ENCODE measurements at regions not wholly inside any gene's neighbourhood (a gene's known extent, or its start where the extent isn't known, plus 50 kb on each side); places are given as distances from the start of the nearest gene placed in this dataset.

DNA sequence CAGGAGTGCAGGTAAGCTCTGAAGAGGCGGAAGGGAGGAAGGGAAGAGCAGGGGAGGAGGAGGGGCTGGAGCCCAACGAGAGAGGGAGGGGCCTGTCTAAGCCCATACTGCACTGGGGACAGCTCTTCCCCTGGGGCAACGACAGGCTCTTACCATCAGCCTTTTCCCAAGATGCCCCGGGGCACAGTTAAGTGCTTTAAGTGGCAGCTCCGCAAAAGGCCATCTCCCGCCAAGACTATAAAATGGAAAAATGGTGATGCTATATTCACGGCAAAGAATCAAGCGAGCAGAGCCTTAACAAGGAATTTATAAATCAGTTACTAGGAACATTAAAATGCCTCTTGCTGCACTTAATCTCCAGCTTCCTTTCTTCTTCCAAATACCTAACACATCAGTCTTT, 110.2 kb upstream of the NLRP1 start:
- no peak for DNase-seq (ENCODE audit: low read depth, low spot score)

DNA sequence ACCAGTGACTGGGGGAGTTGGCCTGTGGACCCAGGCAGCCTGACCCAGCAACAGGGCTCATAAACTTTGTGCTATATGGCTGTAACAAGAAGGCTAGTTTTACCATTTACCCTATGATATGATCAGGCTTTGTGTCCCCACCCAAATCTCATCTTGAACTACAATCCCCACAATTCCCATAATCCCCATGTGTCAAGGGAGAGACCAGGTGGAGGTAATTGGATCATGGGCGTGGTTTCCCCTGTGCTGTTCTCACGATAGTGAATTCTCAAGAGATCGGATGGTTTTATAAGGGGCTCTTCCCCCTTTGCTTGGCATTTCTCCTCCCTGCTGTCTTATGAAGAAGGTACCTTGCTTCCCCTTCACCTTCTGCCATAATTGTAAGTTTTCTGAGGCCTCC, 111.2 kb upstream of the NLRP1 start:
- DNase-seq (ENCODE audit: low read depth, low spot score) = no peak

DNA sequence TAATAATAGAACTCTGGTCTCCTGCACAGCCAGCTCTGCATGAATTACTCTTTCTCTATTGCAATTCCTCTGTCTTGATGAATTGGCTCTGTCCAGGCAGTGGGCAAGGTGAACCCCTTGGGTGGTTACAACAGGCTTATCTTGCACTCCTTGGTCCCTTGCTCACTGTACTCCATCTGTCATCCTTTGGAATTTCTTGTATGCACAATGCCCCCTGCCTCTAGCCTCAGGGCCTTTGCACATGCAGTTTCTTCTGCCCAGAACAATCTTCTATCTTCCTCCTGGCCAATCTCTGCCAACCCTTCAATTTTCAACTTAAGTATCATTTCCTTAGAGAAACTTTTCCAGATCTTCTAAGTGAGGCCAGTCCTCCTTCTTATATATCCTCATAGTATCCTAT, 114.7 kb upstream of the NLRP1 start:
- DNase-seq (ENCODE audit: low read depth, low spot score) = no peak

DNA sequence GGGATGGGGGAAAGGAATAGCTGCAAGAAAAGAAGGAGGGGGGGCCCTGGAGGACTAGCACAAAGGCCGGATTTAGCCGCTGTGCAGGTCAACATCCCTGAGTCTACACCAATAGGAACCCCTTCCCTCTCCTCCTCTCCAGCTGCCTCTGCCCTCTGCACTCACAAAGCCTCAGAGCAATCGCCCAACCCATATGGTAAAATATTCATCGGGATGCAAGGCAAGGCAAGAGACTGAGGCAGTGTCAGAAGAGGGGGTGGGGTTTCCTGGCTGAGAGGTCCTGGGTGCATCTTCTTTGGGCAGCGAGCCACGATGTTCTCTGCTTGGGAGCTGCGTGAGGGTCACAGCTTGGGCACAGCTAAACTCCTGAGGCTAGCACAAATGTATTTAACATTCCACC, 115.5 kb upstream of the NLRP1 start:
- no peak for DNase-seq (ENCODE audit: low read depth, low spot score)

DNA sequence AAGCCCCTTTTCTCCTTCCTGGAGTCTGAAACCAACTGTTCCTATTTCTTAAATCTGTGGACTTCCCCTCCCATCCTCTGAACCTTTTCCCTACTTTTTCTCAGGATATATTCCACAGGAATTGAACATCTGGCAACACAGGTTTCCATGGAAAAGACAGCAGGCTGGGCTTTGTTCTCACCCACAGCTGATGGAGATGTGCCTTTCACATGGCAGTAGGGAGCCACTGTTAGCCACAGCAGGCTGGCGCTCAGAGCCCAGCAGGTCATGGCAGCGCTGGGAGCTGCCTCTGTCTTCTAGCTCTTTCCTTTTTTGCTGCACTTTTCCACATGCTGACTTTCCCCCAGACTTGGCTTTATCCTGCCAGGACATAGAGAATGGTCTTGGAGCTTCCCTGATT, 116.4 kb upstream of the NLRP1 start:
- no peak for DNase-seq (ENCODE audit: low read depth, low spot score)

DNA sequence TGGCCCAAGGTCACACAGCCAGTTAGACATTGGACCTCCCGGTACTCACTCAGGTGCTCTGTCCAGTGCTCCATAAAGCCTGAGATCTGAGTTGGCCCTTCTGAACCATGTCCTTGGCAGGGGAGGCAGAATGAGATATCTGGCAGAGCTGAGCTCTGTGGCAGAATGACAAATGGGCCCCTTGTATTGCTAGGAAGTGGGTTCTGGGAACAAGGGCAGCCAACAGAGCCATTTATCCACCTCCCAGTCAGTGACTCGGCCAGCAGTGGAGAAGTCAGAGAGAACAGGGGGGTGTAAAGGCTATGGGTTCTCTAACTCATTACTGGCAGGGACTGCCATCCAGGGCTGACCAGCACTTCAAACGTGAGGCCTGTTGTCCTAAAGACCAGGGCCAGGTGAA, 117.1 kb upstream of the NLRP1 start:
- DNase-seq (ENCODE audit: low read depth, low spot score) = no peak

DNA sequence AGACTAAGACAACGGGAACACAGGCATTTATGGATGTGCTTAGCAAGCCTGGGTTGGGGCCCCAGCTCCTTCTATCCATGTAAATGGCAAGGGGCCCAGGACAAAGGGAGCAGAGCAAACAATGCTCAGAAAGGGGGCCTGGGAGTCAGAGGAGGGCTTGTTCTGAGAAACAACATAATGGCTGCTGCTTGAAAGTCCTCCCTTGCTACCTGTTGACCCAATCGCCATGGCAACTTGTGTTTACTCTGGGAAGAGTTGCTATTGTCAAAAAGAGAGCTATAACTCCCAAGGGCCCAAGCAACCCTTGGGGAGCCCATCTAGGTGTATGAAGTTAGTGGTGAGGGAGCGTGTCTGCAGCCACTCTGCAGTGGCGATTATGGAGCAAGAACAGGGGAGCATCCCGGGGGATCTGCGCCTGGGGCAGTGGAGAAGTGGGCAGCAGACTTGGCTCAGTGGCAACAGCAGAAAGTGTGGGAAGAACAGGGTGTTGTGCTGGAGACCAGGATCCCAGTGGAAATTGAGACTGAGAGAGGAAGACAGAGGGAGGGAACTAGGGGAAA, 118.7 kb upstream of the NLRP1 start:
- no peak for DNase-seq (ENCODE audit: low read depth, low spot score)

DNA sequence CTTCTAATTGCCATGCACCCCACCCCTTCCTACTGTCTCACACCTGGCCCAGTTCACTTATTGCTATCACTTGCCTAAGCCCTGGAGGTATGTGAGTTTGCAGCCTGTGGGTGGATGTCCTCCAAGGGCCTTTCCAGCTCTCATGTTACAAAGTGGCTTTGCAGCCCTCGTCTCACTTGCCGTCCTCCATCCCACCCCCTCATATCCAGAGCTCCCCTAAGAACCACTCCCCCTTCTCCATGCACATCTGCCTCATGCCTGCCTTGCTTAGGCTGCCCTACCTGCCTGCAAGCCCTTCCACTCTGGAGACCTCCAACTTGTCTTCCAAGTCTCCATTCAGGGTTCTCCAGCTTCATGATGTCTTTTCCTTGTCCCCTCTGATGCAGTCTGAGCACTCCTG, 119.4 kb upstream of the NLRP1 start:
- DNase-seq (ENCODE audit: low read depth, low spot score) = no peak

DNA sequence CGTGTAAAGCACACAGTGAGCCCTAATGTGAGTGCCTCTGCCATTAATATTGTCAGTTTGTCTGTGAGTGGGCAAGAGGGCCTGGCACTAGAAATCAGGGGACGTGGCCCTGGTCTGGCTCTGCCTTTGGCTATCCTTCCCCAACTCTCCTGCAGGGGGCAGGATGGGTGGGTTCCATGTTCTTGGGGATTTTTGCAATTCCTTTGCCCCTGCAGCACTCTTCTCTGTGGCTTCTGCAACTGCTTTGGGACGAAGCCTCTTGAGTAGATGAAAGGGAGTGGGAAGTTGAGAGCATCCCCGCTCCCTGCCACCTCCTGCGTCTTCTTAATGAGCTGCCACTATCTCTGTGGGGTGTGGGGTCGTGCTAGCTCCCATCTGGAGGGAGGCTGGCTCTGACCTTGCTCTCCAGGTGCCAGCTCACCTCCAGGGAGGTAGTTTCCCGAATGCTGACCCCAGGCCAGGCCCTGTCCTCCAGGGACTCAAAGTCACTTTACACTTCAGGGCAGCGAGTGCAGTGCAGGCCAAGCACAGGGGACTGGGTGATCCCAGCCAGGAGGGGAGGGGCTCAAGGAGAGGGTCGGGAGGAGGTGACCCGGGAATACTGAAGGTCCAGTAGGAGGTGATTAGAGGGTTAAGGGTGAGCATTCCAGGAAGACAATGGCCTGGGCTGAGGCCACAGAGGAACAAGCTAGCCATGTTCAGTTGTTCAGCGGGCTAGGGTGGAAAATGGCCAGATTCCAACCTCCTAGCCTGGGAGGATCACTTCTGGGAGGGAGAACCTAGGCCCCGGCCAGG, 121.0 kb upstream of the NLRP1 start:
- no peak for DNase-seq (ENCODE audit: low read depth, low spot score)

DNA sequence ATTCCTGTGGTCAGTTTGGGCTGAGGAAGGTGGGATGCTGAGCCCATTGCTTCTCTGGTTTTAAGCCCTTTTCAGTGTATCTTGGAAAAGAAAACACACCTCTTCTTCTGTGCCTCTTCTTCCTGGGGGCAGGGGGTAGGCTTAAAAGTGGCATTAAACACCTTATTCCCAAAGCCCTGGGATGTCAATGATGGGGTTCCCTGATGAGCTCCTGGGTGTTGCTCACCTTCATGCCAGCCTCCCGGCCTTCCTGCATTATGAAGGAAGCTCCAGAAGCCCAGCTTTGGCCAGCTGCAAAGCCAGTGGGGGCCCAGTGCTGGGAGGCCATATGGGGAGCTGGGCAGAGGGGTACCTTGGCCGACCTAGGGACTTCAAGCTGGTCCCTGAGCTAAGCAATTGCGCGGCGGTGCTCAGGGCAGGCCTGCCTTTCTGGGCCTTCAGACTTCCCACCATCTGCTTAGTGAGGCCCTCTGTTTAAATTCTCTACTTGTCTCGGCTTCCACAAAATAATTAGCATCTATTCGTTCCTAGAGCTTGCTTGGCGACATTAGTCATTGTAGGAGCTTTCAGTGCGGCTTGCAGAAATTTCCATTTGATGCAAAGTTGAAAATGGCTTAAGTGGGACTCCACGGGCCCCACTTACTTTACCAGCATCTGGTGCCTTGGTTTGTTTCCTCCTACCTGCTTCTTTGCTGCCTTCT, 121.7 kb upstream of the NLRP1 start:
- no peak for DNase-seq (ENCODE audit: low read depth, low spot score)

DNA sequence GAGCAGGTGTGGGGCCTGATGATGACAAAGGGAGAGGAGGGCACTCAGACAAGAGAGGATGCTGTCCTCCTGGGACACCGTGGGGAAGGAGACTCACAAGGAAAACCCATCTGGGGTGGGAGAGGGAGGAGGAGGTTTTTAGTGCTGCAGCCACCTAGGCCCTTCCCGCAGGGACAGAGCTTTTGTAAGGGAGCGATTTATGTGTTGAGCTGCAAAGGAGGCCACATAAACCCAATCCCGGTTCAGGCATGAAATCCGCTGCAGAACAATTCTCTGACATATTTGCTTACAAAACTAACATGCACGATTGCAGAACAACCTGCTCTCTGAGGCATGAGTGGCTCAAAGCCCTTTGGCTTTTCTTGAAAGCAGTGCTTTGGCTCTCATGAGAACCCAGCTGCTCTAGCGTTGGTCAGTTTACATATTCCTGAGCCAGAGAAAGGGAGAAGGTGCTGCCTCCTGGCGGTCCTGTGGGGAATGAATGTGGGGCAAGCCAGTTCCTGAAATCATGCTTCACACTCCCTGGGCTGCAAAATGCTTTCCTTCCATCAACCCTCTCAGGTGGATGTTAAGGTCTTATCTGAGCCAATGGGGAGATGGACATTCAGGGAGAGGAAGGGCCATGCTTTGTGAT, 122.4 kb upstream of the NLRP1 start:
- peak; percentile 21 for DNase-seq (ENCODE audit: low read depth, low spot score)

DNA sequence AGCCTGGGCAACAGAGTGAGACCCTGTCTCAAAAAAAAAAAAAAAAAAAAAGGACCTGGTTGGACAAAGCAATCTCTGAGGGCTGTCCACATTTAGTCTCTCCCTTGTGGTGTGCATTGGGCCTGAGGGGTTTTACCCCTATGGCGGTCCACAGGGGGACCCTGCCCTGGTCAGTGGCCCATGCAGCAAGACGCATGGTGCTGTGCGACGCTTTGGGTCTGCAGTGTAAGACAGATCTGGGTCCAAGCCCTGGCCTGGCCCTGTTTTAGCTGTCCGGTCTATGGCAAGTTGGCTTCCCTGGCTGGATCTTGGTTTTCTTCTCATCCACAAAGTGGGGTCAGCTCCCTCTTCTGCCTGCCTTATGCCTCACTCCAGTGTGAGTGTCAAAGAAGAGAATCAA, 123.2 kb upstream of the NLRP1 start:
- DNase-seq (ENCODE audit: low read depth, low spot score) = no peak

DNA sequence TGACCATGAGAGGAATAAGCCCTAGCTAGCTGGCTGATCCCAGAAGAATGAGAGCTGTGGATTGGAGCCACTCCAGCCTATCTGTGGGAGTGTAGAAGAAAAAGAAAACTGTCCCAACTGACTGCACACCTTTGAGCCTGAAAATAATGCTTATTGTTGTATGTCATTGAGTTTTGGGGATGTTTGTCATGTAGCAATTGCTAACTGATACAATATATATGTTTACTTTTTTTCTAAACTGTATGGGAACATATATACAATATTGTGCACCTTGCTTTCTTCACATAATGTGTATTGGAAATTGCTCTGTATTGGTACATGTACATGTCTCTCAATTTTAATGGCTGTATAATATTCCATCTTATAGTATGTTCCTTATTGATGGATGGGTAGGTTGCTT, 124.0 kb upstream of the NLRP1 start:
- no peak for DNase-seq (ENCODE audit: low read depth, low spot score)

DNA sequence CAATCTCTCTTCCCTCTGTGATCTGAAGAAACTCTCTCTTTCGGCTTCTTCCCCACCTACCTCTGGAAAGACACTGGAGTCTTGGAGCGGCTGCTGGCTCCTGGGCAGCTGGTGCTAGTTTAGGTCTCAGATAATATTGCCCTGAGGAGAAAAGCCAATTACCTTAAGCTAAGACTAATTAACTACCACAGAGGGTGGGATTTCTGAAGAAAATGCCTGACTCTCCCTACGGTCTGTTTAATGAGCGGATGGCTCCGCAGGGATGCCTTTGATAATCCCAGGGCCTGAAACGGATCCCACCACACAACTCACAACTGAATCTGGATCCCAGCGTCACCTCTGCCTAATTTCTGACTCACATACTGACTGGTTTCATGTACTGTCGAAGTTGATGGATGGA, 127.0 kb upstream of the NLRP1 start:
- DNase-seq (ENCODE audit: low read depth, low spot score) = no peak

DNA sequence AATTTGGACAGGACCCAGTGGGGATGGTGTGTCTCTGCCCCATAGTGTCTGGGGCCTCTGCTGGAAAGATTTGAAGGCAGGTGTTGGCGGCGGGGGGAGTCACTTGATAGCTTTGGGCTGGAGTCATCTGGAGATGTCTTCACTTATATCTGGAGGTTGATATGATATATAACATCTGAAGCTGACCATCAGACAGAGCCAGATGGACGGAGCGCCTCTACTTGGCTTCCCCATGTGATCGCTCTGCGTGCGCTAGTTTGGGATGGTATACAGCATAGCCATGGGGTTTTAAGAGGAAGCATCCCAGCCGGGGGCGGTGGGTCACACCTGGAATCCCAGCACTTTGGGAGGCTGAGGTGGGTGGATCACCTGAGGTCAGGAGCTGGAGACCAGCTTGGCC, 130.7 kb upstream of the NLRP1 start:
- DNase-seq (ENCODE audit: low read depth, low spot score) = no peak

DNA sequence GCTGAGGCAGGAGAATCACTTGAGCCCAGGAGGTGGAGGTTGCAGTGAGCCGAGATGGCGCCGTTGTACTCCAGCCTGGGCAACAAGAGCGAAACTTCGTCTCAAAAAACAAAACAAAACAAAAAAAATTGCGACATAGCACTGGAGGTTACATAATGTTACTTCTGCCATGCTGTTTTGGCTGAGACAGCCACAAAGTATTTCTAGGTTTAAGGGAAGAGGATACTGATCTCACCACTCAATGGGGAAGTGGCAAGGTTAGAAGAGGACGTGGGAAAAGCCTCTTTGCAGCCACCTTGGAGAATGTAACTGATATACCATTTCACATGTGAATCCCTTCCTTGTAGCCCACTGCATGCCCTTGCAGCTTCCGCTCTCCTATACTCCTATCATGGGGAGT, 131.2 kb upstream of the NLRP1 start:
- no peak for DNase-seq (ENCODE audit: low read depth, low spot score)

DNA sequence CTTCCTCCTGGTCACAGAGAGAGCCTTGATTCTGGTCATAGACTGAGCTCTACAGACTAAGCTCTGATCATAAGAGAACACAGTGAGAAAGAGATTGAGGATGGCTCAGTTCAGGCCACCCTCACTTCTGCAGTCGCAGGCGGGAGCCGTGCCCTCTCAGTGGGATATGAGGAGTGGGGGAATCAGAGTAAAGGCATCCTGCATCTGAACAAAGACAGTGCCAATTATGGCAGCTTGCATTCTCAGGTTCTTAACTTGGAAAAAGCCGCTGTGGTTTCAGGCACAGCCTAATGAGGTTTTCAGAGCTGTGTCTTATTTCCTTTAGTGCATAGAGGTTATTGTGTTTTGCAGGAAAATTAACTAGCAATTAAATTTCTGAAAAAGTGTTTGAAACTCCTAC, 134.4 kb upstream of the NLRP1 start:
- no peak for DNase-seq (ENCODE audit: low read depth, low spot score)

DNA sequence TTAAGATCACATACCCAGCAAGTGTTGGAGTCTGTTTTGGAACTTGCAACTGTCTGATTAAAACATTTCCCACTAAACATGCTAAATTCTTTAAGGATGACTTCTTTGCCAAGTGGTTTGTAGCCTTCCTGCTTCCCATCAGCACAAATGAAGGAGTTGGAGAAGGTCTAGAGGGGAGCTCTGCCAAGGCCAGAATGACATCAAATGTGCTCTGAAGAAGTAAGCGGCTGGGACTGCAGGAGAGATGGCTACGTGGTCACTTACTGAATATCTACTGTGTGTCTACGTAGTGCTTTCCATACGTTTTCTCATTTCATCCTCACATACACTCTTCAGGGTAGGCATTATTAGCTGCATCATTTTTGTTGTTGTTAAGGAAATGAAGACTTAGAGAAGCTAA, 135.7 kb upstream of the NLRP1 start:
- no peak for DNase-seq (ENCODE audit: low read depth, low spot score)

DNA sequence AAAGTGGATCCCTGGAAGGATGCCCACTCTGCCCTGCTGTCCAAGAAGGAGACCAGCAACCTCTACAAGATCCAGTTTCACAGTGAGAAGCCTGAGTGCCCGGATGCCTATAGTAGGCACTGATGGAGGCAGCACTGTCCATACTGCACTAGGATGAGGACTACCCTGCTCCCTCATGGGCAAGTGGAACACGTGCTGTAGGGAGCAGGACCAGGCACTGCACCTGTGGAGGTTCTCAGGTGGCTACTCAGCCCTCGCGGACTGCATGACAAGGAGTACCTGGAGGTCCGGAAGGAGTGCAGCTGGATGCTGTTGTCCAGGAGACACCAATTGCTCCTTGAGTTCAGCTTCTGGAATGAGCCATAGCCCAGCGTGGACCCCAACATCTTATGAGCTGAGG, 146.1 kb upstream of the NLRP1 start:
- DNase-seq (ENCODE audit: low read depth, low spot score) = no peak

DNA sequence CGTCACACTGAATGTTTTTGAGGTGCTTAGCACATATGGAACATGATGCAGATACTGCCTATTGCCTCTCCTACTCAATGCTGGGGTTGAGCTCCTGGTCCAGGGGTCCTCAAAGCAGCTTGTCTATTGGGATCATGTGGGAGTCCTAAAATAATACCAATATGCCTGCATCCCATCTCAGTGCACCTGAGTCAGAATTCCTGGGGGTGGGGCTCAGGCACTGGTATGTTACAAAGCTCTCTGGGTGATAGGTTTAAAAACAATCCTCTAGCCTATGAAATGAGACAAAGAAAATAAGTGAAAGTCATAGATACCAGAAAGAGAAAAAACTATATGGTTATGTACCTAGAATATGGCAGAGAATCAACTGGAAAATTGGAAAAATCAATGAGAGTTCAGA, 156.6 kb upstream of the NLRP1 start:
- no peak for DNase-seq (ENCODE audit: low read depth, low spot score)

DNA sequence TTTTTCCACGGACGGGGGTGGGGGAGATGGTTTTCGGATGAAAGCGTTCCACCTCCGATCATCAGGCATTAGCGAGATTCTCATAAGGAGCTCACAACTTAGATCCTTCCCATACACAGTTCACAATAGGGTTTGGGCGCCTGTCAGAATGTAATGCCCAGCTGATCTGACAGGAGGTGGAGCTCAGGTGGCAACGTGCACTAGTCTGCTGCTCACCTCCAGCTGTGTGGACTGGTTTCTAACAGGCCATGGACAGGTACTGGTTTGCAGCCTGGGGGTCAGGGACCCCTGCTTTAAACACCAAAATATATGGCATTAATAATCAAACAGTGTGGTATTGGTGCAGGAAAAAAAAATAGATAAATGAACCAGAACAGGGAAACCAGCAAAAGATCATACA, 157.5 kb upstream of the NLRP1 start:
- no peak for DNase-seq (ENCODE audit: low read depth, low spot score)

DNA sequence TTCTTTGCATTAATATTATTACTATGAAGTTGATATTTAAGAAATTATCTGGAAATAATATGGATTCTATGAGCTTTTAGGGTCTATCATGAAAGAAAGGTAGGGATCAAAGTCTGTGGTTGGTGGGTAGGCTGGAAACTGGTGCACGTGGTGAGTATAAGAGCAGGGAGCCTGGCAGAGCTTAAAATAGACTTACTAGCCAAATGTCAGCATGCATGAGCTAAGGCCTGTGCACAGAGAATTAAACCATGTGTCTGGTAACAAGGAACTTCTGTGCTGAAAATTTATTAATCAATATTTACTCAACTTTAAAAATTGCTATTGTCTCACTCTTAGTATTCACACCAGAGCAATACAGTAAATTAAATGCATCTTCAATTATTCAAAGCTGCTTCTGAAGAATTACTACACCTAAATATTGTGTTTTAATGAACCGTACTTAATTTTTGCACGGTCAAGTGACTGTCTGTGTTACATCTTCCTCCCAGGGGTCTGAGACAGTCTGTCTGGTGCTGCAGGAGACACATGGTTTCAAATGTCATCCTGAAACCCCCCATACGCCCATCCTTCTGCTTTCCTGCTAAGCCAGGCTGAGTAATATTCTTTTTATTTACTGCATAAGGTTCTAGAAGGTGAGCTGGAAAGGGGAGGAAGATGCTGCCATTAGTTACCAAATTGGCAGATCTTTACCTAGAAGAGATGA, 161.0 kb upstream of the NLRP1 start:
- DNase-seq (ENCODE audit: low read depth, low spot score) = no peak
